Lower leg skin (tissue), 4 donors: ENCODE measurements at regions not wholly inside any gene's neighbourhood (a gene's known extent, or its start where the extent isn't known, plus 50 kb on each side); places are given as distances from the start of the nearest gene placed in this dataset.

ENCODE experiments used
- DNase-seq, 2 donors: peaks; one replicate each; pipeline ENCODE4 v3.0.0-alpha.2; 2019; ENCODE audit warnings: low spot score in 2 of 2
- H3K4me3 ChIP-seq: fragments of 200-600 bp; sonication (generic); 2 replicates; pipeline ENCODE4 v1.5.1; 2017; ENCODE audit warnings: mild to moderate bottlenecking, low read depth; ENCODE audit not compliant: poor library complexity, severe bottlenecking
- POLR2A ChIP-seq, 2 donors: fragments of 450-650 bp; IDR thresholded peaks; one replicate each; pipeline ENCODE4 v1.6.1; 2016 to 2017; ENCODE audit warnings: antibody characterized with exemption in 2 of 2, mild to moderate bottlenecking in 1 of 2, moderate library complexity in 1 of 2
- WGBS, 2 donors: methylation state at CpG; one replicate each; pipeline ENCODE4 v1.1.5; 2018; 5-methylcytosine and 5-hydroxymethylcytosine counted together
- intact Hi-C: fragments of 100-400 bp; cut with DNase I; formaldehyde crosslinking; loops from one replicate; pipeline ENCODE4 v1.15.0; 2023; ENCODE audit warnings: low total_unique reads
- TF ChIP-seq, protein P1 (sequence below), 3 donors: fragments of 450-650 bp; IDR thresholded peaks; one replicate each; pipeline ENCODE4 v1.5.1; 2016; ENCODE audit warnings: antibody characterized with exemption in 3 of 3, mild to moderate bottlenecking in 3 of 3, moderate library complexity in 2 of 3

DNA sequence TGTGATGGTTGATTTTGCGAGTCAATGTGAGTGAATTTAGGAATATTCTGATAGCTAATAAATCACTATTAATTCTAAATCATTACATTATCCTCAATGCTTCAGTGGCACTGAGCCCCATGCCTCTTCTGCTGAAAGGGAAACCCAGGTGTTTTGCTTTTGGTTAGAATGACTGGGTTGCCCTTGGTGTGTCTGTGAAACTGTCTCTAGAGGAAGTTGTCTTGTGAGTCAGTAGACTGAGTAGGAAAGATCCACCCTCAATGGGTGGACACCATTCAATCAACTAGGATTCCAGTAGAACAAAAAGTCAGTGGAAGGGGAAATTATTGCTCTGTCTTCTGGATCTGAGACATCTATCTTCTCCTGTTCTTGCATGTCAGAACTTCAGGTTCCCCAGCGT is 472.4 kb downstream of the ANKRD7 start:
- 88 to 89% methylated on average over 2 of the region's 2 CpGs for WGBS, 2 donors
- no peak for TF ChIP-seq POLR2A (IDR thresholded peaks at IDR 0.05)
- DNase-seq, result no peak
- intact Hi-C loops, result no loop called here
- no peak overlapping the region for H3K4me3 ChIP-seq

DNA sequence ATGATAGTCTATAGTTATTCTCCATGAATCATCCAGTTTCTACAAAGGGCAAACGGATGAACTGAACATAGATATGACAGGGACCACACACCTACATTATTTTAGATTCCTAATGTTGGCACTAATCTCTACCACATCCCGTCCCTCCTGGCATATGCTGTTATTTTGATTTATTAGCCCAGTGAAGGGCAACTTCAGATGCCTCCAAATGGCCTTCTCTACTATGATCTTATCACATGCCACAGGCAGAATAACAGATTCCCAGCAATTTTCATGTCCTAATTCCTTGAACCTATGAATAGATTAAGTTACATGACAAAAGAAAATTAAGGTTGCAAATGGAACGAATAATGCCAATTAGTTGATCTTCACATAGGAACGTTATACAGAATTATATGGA is 474.7 kb downstream of the ANKRD7 start:
- intact Hi-C loops, result no loop called here
- TF ChIP-seq, protein P1, sequence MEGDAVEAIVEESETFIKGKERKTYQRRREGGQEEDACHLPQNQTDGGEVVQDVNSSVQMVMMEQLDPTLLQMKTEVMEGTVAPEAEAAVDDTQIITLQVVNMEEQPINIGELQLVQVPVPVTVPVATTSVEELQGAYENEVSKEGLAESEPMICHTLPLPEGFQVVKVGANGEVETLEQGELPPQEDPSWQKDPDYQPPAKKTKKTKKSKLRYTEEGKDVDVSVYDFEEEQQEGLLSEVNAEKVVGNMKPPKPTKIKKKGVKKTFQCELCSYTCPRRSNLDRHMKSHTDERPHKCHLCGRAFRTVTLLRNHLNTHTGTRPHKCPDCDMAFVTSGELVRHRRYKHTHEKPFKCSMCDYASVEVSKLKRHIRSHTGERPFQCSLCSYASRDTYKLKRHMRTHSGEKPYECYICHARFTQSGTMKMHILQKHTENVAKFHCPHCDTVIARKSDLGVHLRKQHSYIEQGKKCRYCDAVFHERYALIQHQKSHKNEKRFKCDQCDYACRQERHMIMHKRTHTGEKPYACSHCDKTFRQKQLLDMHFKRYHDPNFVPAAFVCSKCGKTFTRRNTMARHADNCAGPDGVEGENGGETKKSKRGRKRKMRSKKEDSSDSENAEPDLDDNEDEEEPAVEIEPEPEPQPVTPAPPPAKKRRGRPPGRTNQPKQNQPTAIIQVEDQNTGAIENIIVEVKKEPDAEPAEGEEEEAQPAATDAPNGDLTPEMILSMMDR (IDR thresholded peaks at IDR 0.05), result no peak
- no peak for TF ChIP-seq POLR2A (IDR thresholded peaks at IDR 0.05)
- no peak for DNase-seq
- WGBS, 2 donors, result 51 to 56% methylated on average over 4 of the region's 4 CpGs
- no peak overlapping the region for H3K4me3 ChIP-seq

DNA sequence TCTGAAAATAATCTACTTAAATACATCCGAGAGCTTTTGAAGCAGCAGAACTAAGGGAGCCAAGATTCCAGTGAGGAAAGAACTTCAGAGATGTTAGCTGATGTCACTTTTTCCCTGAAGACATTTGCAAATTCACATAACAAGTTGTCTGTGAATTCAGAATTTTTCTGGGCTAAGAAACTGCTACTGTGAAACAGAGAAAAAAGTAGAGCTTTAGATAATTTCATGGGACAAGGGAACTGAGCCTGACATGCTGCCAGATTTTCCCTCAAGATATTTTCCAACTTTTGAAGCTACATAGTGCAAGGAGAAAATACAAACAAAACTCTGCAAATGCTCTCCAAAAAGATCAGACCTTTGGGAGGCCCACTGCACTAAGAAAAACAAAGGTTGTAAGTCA is 484.2 kb downstream of the ANKRD7 start:
- 35 to 42% methylated on average over 1 of the region's 1 CpG for WGBS, 2 donors
- no peak for DNase-seq
- no peak overlapping the region for H3K4me3 ChIP-seq
- TF ChIP-seq POLR2A (IDR thresholded peaks at IDR 0.05), result no peak
- TF ChIP-seq, protein P1 (IDR thresholded peaks at IDR 0.05), result no peak
- intact Hi-C loops, result no loop called here

DNA sequence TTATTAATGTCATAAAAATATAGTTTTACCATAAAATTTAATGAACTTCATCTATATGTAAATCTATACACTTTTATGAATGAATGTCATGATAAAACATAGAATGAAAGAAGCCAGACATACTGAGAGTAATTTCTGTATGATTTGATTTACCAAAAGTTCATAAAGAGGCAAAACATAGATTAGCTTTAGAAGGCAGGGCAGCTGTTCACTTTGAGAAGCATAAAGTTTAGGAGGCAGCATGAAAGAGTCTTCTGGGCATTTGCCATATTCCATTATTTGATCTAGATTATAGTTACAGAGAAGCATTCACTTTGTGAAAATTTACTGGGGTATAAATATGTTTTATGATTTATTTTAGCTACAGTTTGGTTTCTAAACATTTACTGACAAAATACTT is 487.2 kb downstream of the ANKRD7 start:
- TF ChIP-seq POLR2A (IDR thresholded peaks at IDR 0.05), result no peak
- TF ChIP-seq, protein P1 (IDR thresholded peaks at IDR 0.05), result no peak
- intact Hi-C loops, result no loop called here
- DNase-seq, result no peak
- H3K4me3 ChIP-seq, result no peak overlapping the region

DNA sequence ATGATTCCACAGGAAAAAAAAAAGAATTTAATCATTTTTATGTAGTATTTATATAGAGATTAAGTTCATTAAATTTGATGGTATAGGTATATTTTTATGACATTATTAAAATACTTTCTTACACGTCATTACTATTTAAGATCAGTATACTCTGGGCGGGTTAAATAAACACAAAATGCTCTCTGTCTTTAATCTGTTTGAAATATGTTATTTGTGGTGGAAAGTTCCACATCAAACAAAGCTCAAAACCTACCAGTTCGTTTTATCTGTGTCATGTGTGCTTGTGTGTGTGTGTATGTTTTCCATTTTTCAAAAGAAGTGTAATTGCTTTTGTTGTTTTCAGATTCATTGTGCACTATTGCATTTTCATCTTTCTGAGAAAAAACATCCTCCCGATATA is 488.5 kb downstream of the ANKRD7 start:
- intact Hi-C loops, result no loop called here
- 55 to 70% methylated on average over 4 of the region's 4 CpGs for WGBS, 2 donors
- no peak for DNase-seq
- no peak overlapping the region for H3K4me3 ChIP-seq
- TF ChIP-seq, protein P1 (IDR thresholded peaks at IDR 0.05), result no peak
- TF ChIP-seq POLR2A (IDR thresholded peaks at IDR 0.05), result no peak

DNA sequence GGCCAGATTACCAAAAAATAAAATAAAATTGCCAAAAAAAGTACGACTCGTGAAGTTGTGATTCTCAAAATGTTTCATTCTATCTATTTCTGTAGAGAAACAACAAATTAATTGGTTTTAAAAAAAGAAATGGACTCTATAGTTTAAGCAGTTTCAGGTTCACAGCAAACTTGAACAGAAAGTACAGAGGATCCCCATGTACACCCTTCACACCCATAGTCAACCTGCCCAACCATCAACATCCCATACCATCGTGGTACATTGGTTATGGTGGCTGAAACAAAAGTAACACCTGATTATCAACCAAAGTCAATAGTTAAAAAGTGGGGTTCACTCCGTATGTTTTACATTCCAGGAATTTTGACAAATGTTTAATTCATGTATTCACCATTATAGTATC is 496.1 kb downstream of the ANKRD7 start:
- DNase-seq, result no peak
- WGBS, 2 donors, result 64 to 73% methylated on average over 4 of the region's 4 CpGs
- intact Hi-C loops, result no loop called here
- no peak for TF ChIP-seq POLR2A (IDR thresholded peaks at IDR 0.05)
- TF ChIP-seq, protein P1 (IDR thresholded peaks at IDR 0.05), result no peak
- H3K4me3 ChIP-seq, result no peak overlapping the region
